Calu3 (cell line): ENCODE measurements at regions not wholly inside any gene's neighbourhood (a gene's known extent, or its start where the extent isn't known, plus 50 kb on each side); places are given as distances from the start of the nearest gene placed in this dataset.

Experiments
- BruUV-seq: library from RNA; stranded (reverse); fragments of 400-500 nt; replicated peaks from 2 replicates; lab custom pipeline; 2021; lab: Mats Ljungman, UMichigan
- CTCF ChIA-PET: fragments of 300-600 bp; sonication (Branson Sonifier 250); formaldehyde crosslinking; loops from one replicate; lab custom pipeline; 2022; ENCODE audit warnings: antibody characterized with exemption; lab: Charles Lee
- DNase-seq: peaks from one replicate; pipeline ENCODE4 v3.0.0; 2022
- H3K27ac Mint-ChIP-seq: one replicate; pipeline ENCODE4 v1.8.0; 2022; ENCODE audit warnings: mixed read lengths; ENCODE audit not compliant: unreplicated experiment
- H3K27me3 Mint-ChIP-seq: one replicate; pipeline ENCODE4 v1.8.0; 2022; ENCODE audit warnings: mixed read lengths; ENCODE audit not compliant: unreplicated experiment
- H3K36me3 Mint-ChIP-seq: one replicate; pipeline ENCODE4 v1.8.0; 2022; ENCODE audit warnings: mild to moderate bottlenecking, moderate library complexity, mixed read lengths; ENCODE audit not compliant: insufficient read depth, unreplicated experiment
- H3K4me1 Mint-ChIP-seq: one replicate; pipeline ENCODE4 v1.8.0; 2022; ENCODE audit warnings: mild to moderate bottlenecking, low read depth, mixed read lengths; ENCODE audit not compliant: unreplicated experiment
- H3K4me3 Mint-ChIP-seq: one replicate; pipeline ENCODE4 v1.8.0; 2022; ENCODE audit warnings: mild to moderate bottlenecking, low read depth, moderate library complexity, mixed read lengths; ENCODE audit not compliant: unreplicated experiment
- H3K9me3 Mint-ChIP-seq: one replicate; pipeline ENCODE4 v1.8.0; 2022; ENCODE audit warnings: low read depth, mixed read lengths; ENCODE audit not compliant: unreplicated experiment
- CTCF ChIP-seq: fragments of 200-600 bp; IDR thresholded peaks from one replicate; pipeline ENCODE4 v1.8.0; 2022; ENCODE audit warnings: antibody characterized with exemption; ENCODE audit not compliant: unreplicated experiment
- intact Hi-C: fragments of 100-400 bp; cut with micrococcal nuclease; formaldehyde crosslinking; loops from one replicate; pipeline ENCODE4 v1.10.0; 2022; ENCODE audit not compliant: unreplicated experiment

GRCh38 chr2:238567996-238568395, 141.3 kb downstream of the ASB1 start:
- Mint-ChIP-seq H3K27ac (no peak overlapping the region), H3K4me3 (no peak overlapping the region), H3K9me3 (no peaks in the 10 kb centered on the region), H3K27me3 (peaks cover 9% of the 10 kb centered on the region), H3K4me1 (no peaks in the 10 kb centered on the region), H3K36me3 (no peaks in the 10 kb centered on the region)
- CTCF ChIA-PET = no interaction called here
- no peak for DNase-seq
- BruUV-seq = no TSS peak
- no peak for TF ChIP-seq CTCF
- intact Hi-C loops = no loop called here

- no peak for TF ChIP-seq CTCF
- Mint-ChIP-seq H3K27me3 (peaks cover 1% of the 10 kb centered on the region), H3K4me1 (no peaks in the 10 kb centered on the region), H3K9me3 (no peaks in the 10 kb centered on the region), H3K4me3 (no peak overlapping the region), H3K36me3 (no peaks in the 10 kb centered on the region), H3K27ac (no peak overlapping the region)
- DNase-seq = no peak
- intact Hi-C loops = no loop called here
- CTCF ChIA-PET = no interaction called here
- BruUV-seq = no TSS peak
Observed at GRCh38 chr2:238568455-238569440, 142.0 kb downstream of the ASB1 start.

DNA sequence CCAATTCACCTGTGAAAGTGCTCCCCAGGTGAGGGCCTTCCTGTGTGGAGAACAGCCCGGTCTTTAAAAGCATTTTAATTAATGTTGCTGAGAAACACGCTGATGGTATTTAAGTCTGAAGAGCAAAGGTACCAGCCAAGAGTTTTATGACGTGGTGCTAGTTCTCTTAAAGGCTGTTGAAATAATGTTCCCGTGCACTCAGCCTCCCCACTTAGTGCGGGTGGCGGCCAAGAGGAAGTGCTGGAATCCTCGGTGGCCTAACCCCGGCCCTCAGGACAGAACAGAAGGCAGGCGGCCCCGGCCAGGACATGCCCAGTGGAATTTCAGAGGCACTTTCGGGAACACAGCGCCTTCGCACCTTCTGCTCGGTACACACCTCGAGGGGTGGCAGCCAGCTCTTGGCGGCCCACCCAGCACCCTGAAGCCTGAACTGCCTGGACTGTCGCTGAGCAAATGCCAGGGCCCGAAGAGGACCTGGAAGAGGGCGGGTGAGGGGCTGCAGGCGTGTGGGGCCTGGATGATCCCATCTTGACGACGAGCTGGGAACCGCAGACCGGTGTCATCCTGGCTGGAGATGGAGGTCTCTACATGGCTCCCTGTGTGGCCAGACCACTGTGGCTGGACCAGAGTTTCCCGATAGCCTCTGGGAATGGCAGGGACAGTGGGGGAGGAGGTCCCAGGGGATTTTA, 142.9 kb downstream of the ASB1 start:
- no peak for DNase-seq
- Mint-ChIP-seq H3K36me3 (peaks cover 5% of the 10 kb centered on the region), H3K27ac (no peak overlapping the region), H3K4me1 (no peaks in the 10 kb centered on the region), H3K27me3 (no peaks in the 10 kb centered on the region), H3K4me3 (no peak overlapping the region), H3K9me3 (no peaks in the 10 kb centered on the region)
- intact Hi-C loops = no loop called here
- CTCF ChIA-PET = no interaction called here
- no TSS peak for BruUV-seq
- TF ChIP-seq CTCF = no peak

GRCh38 chr2:238570391-238570790, 143.7 kb downstream of the ASB1 start:
- CTCF ChIA-PET = no interaction called here
- Mint-ChIP-seq H3K4me1 (no peaks in the 10 kb centered on the region), H3K36me3 (peaks cover 5% of the 10 kb centered on the region), H3K27ac (no peak overlapping the region), H3K4me3 (no peak overlapping the region), H3K9me3 (no peaks in the 10 kb centered on the region), H3K27me3 (no peaks in the 10 kb centered on the region)
- BruUV-seq = no TSS peak
- no peak for DNase-seq
- intact Hi-C loops = no loop called here
- TF ChIP-seq CTCF = no peak
